ENCODE measurements at regions not wholly inside any gene's neighbourhood (a gene's known extent, or its start where the extent isn't known, plus 50 kb on each side); places are given as distances from the start of the nearest gene placed in this dataset.

- H3K9ac ChIP-seq (ENCODE audit: low read length in 3 of 3): no peak overlapping the region
- TF ChIP-seq CTCF (IDR thresholded peaks at IDR 0.05; ENCODE audit: borderline replicate concordance, extremely low read depth, insufficient read depth): no peak
- intact Hi-C loops (cut with DNase I): no loop called here
- no peak overlapping the region for H3K27ac ChIP-seq (ENCODE audit: low read depth in 2 of 2, low read length in 2 of 2)
- H3K36me3 ChIP-seq (ENCODE audit: control insufficient read depth in 2 of 3, insufficient read depth in 3 of 3, low read length in 3 of 3): no peaks in the 10 kb centered on the region
- no peaks in the 10 kb centered on the region for H3K9me3 ChIP-seq (ENCODE audit: control insufficient read depth in 2 of 3, insufficient read depth in 1 of 3, low read length in 3 of 3)
- no peaks in the 10 kb centered on the region for H3K27me3 ChIP-seq (ENCODE audit: control insufficient read depth, insufficient read depth, low read length)
- DNase-seq: no peak
- FAIRE-seq: no peak
- no peak overlapping the region for H3K4me3 ChIP-seq (ENCODE audit: low read length in 3 of 3)
- H3K4me1 ChIP-seq (ENCODE audit: control insufficient read depth in 2 of 3, insufficient read depth in 2 of 3, low read depth in 1 of 3, low read length in 3 of 3): peaks cover 0 to 8% (median under 1%) of the 10 kb centered on the region in 3 donors
Measured at GRCh38 chr9:105954517-105954916, 260.2 kb downstream of the TMEM38B start.

- FAIRE-seq (no peak), DNase-seq (peak in 2 of 5 donors; percentile 29 to 63)
- Histone ChIP-seq H3K9me3 (ENCODE audit: control insufficient read depth in 2 of 3, insufficient read depth in 1 of 3, low read length in 3 of 3) (no peaks in the 10 kb centered on the region), H3K9ac (ENCODE audit: low read length in 3 of 3) (no peak overlapping the region), H3K4me3 (ENCODE audit: low read length in 3 of 3) (no peak overlapping the region), H3K27ac (ENCODE audit: low read depth in 2 of 2, low read length in 2 of 2) (no peak overlapping the region), H3K4me1 (ENCODE audit: control insufficient read depth in 2 of 3, insufficient read depth in 2 of 3, low read depth in 1 of 3, low read length in 3 of 3) (peaks cover 0 to 13% (median 4%) of the 10 kb centered on the region in 3 donors), H3K36me3 (ENCODE audit: control insufficient read depth in 2 of 3, insufficient read depth in 3 of 3, low read length in 3 of 3) (no peaks in the 10 kb centered on the region), H3K27me3 (ENCODE audit: control insufficient read depth, insufficient read depth, low read length) (no peaks in the 10 kb centered on the region)
- intact Hi-C loops (cut with DNase I): no loop called here
- no peak for TF ChIP-seq CTCF (IDR thresholded peaks at IDR 0.05; ENCODE audit: borderline replicate concordance, extremely low read depth, insufficient read depth)
Measured at GRCh38 chr9:105957830-105958229, 263.5 kb downstream of the TMEM38B start.

- Histone ChIP-seq H3K36me3 (ENCODE audit: control insufficient read depth in 2 of 3, insufficient read depth in 3 of 3, low read length in 3 of 3) (no peaks in the 10 kb centered on the region), H3K27ac (ENCODE audit: low read depth in 2 of 2, low read length in 2 of 2) (no peak overlapping the region), H3K27me3 (ENCODE audit: control insufficient read depth, insufficient read depth, low read length) (no peaks in the 10 kb centered on the region), H3K4me3 (ENCODE audit: low read length in 3 of 3) (no peak overlapping the region), H3K4me1 (ENCODE audit: control insufficient read depth in 2 of 3, insufficient read depth in 2 of 3, low read depth in 1 of 3, low read length in 3 of 3) (peaks cover 0 to 13% (median 4%) of the 10 kb centered on the region in 3 donors), H3K9ac (ENCODE audit: low read length in 3 of 3) (no peak overlapping the region), H3K9me3 (ENCODE audit: control insufficient read depth in 2 of 3, insufficient read depth in 1 of 3, low read length in 3 of 3) (no peaks in the 10 kb centered on the region)
- intact Hi-C loops (cut with DNase I): no loop called here
- DNase-seq: no peak
- FAIRE-seq: no peak
- TF ChIP-seq CTCF (IDR thresholded peaks at IDR 0.05; ENCODE audit: borderline replicate concordance, extremely low read depth, insufficient read depth): no peak
Measured at GRCh38 chr9:105958587-105958986, 264.2 kb downstream of the TMEM38B start.

GRCh38 chr9:105959531-105959930 is 265.2 kb downstream of the TMEM38B start:
- Histone ChIP-seq H3K9me3 (ENCODE audit: control insufficient read depth in 2 of 3, insufficient read depth in 1 of 3, low read length in 3 of 3) (no peaks in the 10 kb centered on the region), H3K9ac (ENCODE audit: low read length in 3 of 3) (no peak overlapping the region), H3K27me3 (ENCODE audit: control insufficient read depth, insufficient read depth, low read length) (no peaks in the 10 kb centered on the region), H3K27ac (ENCODE audit: low read depth in 2 of 2, low read length in 2 of 2) (no peak overlapping the region), H3K36me3 (ENCODE audit: control insufficient read depth in 2 of 3, insufficient read depth in 3 of 3, low read length in 3 of 3) (no peaks in the 10 kb centered on the region), H3K4me1 (ENCODE audit: control insufficient read depth in 2 of 3, insufficient read depth in 2 of 3, low read depth in 1 of 3, low read length in 3 of 3) (peaks cover 0 to 13% (median 4%) of the 10 kb centered on the region in 3 donors), H3K4me3 (ENCODE audit: low read length in 3 of 3) (no peak overlapping the region)
- intact Hi-C loops (cut with DNase I): no loop called here
- no peak for TF ChIP-seq CTCF (IDR thresholded peaks at IDR 0.05; ENCODE audit: borderline replicate concordance, extremely low read depth, insufficient read depth)
- peak; percentile 84 for FAIRE-seq
- DNase-seq: peak in 3 of 5 donors; percentile 26 to 92 (median 89)

All from kidney (tissue), 13 donors.